GM18951 (cell line): ENCODE measurements at regions not wholly inside any gene's neighbourhood (a gene's known extent, or its start where the extent isn't known, plus 50 kb on each side); places are given as distances from the start of the nearest gene placed in this dataset.
"Not testable (repeated sequence)": the region's sequence is repeated elsewhere in the genome, so short reads cannot be mapped to it uniquely, and the experiment has no call there.

Experiments
- POLR2A ChIP-seq: IDR thresholded peaks from 4 replicates; pipeline ENCODE4 v1.6.1; 2011; ENCODE audit warnings: mild to moderate bottlenecking; ENCODE audit not compliant: insufficient read length, insufficient read depth; ENCODE audit errors: extremely low read depth
- in situ Hi-C: fragments of 300-500 bp; cut with MboI; formaldehyde crosslinking; loops from one replicate; pipeline ENCODE4 v1.12.0; 2022; ENCODE audit warnings: low sequenced_read_pairs, mixed read lengths, inconsistent platforms; ENCODE audit not compliant: unreplicated experiment

- in situ Hi-C loops = no loop called here
- no peak for TF ChIP-seq POLR2A
Observed at GRCh38 chr4:177190995-177191580, 118.6 kb upstream of the NEIL3 start.

- TF ChIP-seq POLR2A = no peak
- in situ Hi-C loops = no loop called here
Observed at GRCh38 chr4:177191586-177191985, 118.1 kb upstream of the NEIL3 start.

- in situ Hi-C loops = no loop called here
- no peak for TF ChIP-seq POLR2A
Observed at GRCh38 chr4:177191991-177192390, 117.7 kb upstream of the NEIL3 start.

- in situ Hi-C loops = not testable (repeated sequence)
Observed at GRCh38 chr4:177193024-177193715, 116.5 kb upstream of the NEIL3 start.

GRCh38 chr4:177194906-177195305 is 114.8 kb upstream of the NEIL3 start:
- in situ Hi-C loops = no loop called here
- TF ChIP-seq POLR2A = no peak

GRCh38 chr4:177196615-177197014 is 113.1 kb upstream of the NEIL3 start:
- in situ Hi-C loops = no loop called here
- TF ChIP-seq POLR2A = no peak

- in situ Hi-C loops = no loop called here
- no peak for TF ChIP-seq POLR2A
Observed at GRCh38 chr4:177201614-177202013, 108.1 kb upstream of the NEIL3 start.

GRCh38 chr4:177204126-177204525 is 105.5 kb upstream of the NEIL3 start:
- in situ Hi-C loops = no loop called here
- no peak for TF ChIP-seq POLR2A

GRCh38 chr4:177214935-177215334 is 94.7 kb upstream of the NEIL3 start:
- in situ Hi-C loops = no loop called here
- no peak for TF ChIP-seq POLR2A

- in situ Hi-C loops = no loop called here
Observed at GRCh38 chr4:177220376-177220775, 89.3 kb upstream of the NEIL3 start.

GRCh38 chr4:177222781-177223180 is 86.9 kb upstream of the NEIL3 start:
- in situ Hi-C loops = no loop called here
- no peak for TF ChIP-seq POLR2A

More at GRCh38 chr4:177220376-177220775, 89.3 kb upstream of the NEIL3 start:
- TF ChIP-seq POLR2A = no peak

- in situ Hi-C loops = no loop called here
- TF ChIP-seq POLR2A = no peak
Observed at GRCh38 chr4:177225605-177226004, 84.1 kb upstream of the NEIL3 start.

- no peak for TF ChIP-seq POLR2A
- in situ Hi-C loops = no loop called here
Observed at GRCh38 chr4:177227636-177228035, 82.0 kb upstream of the NEIL3 start.

- TF ChIP-seq POLR2A = no peak
- in situ Hi-C loops = no loop called here
Observed at GRCh38 chr4:177228599-177228998, 81.1 kb upstream of the NEIL3 start.
